HG02938 (cell line): ENCODE measurements at regions not wholly inside any gene's neighbourhood (a gene's known extent, or its start where the extent isn't known, plus 50 kb on each side); places are given as distances from the start of the nearest gene placed in this dataset.
"Not testable (repeated sequence)": the region's sequence is repeated elsewhere in the genome, so short reads cannot be mapped to it uniquely, and the experiment has no call there.

ENCODE experiments used
- ATAC-seq: cut with Tn5 transposase; IDR thresholded peaks from one replicate; pipeline ENCODE4 v1.9.1; 2021; ENCODE audit warnings: mild to moderate bottlenecking, moderate library complexity; ENCODE audit not compliant: unreplicated experiment

GRCh38 chr4:20124317-20125026 lies 127.2 kb upstream of the SLIT2 start:
- no peak for ATAC-seq

GRCh38 chr4:20122198-20122988 lies 129.3 kb upstream of the SLIT2 start:
- ATAC-seq: no peak

- no peak for ATAC-seq
Observed at GRCh38 chr4:20119141-20119540, 132.6 kb upstream of the SLIT2 start.

- no peak for ATAC-seq
Observed at GRCh38 chr4:20109391-20109790, 142.3 kb upstream of the SLIT2 start.

- no peak for ATAC-seq
Observed at GRCh38 chr4:20106921-20107320, 144.8 kb upstream of the SLIT2 start.

GRCh38 chr4:20101831-20102230 lies 149.9 kb upstream of the SLIT2 start:
- no peak for ATAC-seq

GRCh38 chr4:20096911-20097310 lies 154.8 kb upstream of the SLIT2 start:
- no peak for ATAC-seq

GRCh38 chr4:20095805-20096541 lies 155.7 kb upstream of the SLIT2 start:
- no peak for ATAC-seq

- no peak for ATAC-seq
Observed at GRCh38 chr4:20091781-20092180, 159.9 kb upstream of the SLIT2 start.

- ATAC-seq: no peak
Observed at GRCh38 chr4:20087522-20087911, 164.2 kb upstream of the SLIT2 start.

- ATAC-seq: no peak
Observed at GRCh38 chr4:20086799-20087521, 164.7 kb upstream of the SLIT2 start.

GRCh38 chr4:20086067-20086798 lies 165.5 kb upstream of the SLIT2 start:
- ATAC-seq: no peak

- no peak for ATAC-seq
Observed at GRCh38 chr4:20085653-20086052, 166.1 kb upstream of the SLIT2 start.

GRCh38 chr4:20085156-20085555 lies 166.5 kb upstream of the SLIT2 start:
- ATAC-seq: no peak

GRCh38 chr4:20084488-20084887 lies 167.2 kb upstream of the SLIT2 start:
- no peak for ATAC-seq

GRCh38 chr4:20078644-20079043 lies 173.1 kb upstream of the SLIT2 start:
- ATAC-seq: no peak

GRCh38 chr4:20075248-20075871 lies 176.3 kb upstream of the SLIT2 start:
- ATAC-seq: no peak

GRCh38 chr4:20074450-20074849 lies 177.3 kb upstream of the SLIT2 start:
- no peak for ATAC-seq

- ATAC-seq: no peak
Observed at GRCh38 chr4:20065952-20066351, 185.8 kb upstream of the SLIT2 start.

GRCh38 chr4:20062857-20063256 lies 188.8 kb upstream of the SLIT2 start:
- ATAC-seq: not testable (repeated sequence)
